Neural progenitor cell (in vitro differentiated cells): ENCODE measurements at regions not wholly inside any gene's neighbourhood (a gene's known extent, or its start where the extent isn't known, plus 50 kb on each side); places are given as distances from the start of the nearest gene placed in this dataset.

Experiments
- CTCF ChIP-seq: fragments of 200-600 bp; sonication (generic); IDR thresholded peaks from 2 replicates; pipeline ENCODE4 v1.5.1; 2017; ENCODE audit warnings: antibody characterized with exemption, mild to moderate bottlenecking
- EZH2 ChIP-seq: fragments of 200-600 bp; sonication (generic); IDR thresholded peaks from 2 replicates; pipeline ENCODE4 v1.6.1; 2017; ENCODE audit warnings: antibody characterized with exemption, mild to moderate bottlenecking, moderate library complexity

- TF ChIP-seq EZH2, result no peak
- no peak for TF ChIP-seq CTCF
These were observed 264.5 kb upstream of the PRR16 start for GRCh38 chr5:120199559-120199958.
